ENCODE measurements at regions not wholly inside any gene's neighbourhood (a gene's known extent, or its start where the extent isn't known, plus 50 kb on each side); places are given as distances from the start of the nearest gene placed in this dataset.

- no peak overlapping the region for H3K27ac ChIP-seq (ENCODE audit: low read depth in 1 of 2, low read length in 1 of 2)
- WGBS, 2 donors: 86 to 96% methylated on average over 1 of the region's 1 CpG
- no peaks in the 10 kb centered on the region for H3K4me1 ChIP-seq (ENCODE audit: control insufficient read depth in 5 of 5, insufficient read depth in 5 of 5, low read length in 5 of 5)
- H3K9me3 ChIP-seq (ENCODE audit: control insufficient read depth in 4 of 4, insufficient read depth in 3 of 4, low read length in 3 of 4): peaks cover 0 to 7% (median under 1%) of the 10 kb centered on the region in 4 donors
- H3K4me3 ChIP-seq: no peak overlapping the region
- no peak for DNase-seq
- no peaks in the 10 kb centered on the region for H3K36me3 ChIP-seq (ENCODE audit: control insufficient read depth in 4 of 4, insufficient read depth in 4 of 4, low read length in 4 of 4)
- no peak overlapping the region for H3K9ac ChIP-seq (ENCODE audit: insufficient read depth in 1 of 2, low read length in 2 of 2)
- no peak for TF ChIP-seq CTCF (IDR thresholded peaks at IDR 0.05; ENCODE audit: control extremely low read depth, extremely low read depth)
- H3K27me3 ChIP-seq (ENCODE audit: control insufficient read depth in 3 of 3, insufficient read depth in 3 of 3, low read length in 2 of 3): no peaks in the 10 kb centered on the region
- no peak for ATAC-seq (ENCODE audit: insufficient read depth, low FRiP score)
Measured at GRCh38 chr9:108211411-108211955, 644.3 kb downstream of the ACTL7B start.

GRCh38 chr9:108209132-108209685, 646.6 kb downstream of the ACTL7B start:
- H3K36me3 ChIP-seq (ENCODE audit: control insufficient read depth in 4 of 4, insufficient read depth in 4 of 4, low read length in 4 of 4): no peaks in the 10 kb centered on the region
- TF ChIP-seq CTCF (IDR thresholded peaks at IDR 0.05; ENCODE audit: control extremely low read depth, extremely low read depth): no peak
- H3K9me3 ChIP-seq (ENCODE audit: control insufficient read depth in 4 of 4, insufficient read depth in 3 of 4, low read length in 3 of 4): peaks cover 0 to 4% (median under 1%) of the 10 kb centered on the region in 4 donors
- H3K4me1 ChIP-seq (ENCODE audit: control insufficient read depth in 5 of 5, insufficient read depth in 5 of 5, low read length in 5 of 5): no peaks in the 10 kb centered on the region
- peak; percentile 29 to 63 (median 46) for DNase-seq
- ATAC-seq (ENCODE audit: insufficient read depth, low FRiP score): no peak
- WGBS, 2 donors: 38 to 55% methylated on average over 5 of the region's 5 CpGs
- H3K27ac ChIP-seq (ENCODE audit: low read depth in 1 of 2, low read length in 1 of 2): no peak overlapping the region
- no peaks in the 10 kb centered on the region for H3K27me3 ChIP-seq (ENCODE audit: control insufficient read depth in 3 of 3, insufficient read depth in 3 of 3, low read length in 2 of 3)
- no peak overlapping the region for H3K9ac ChIP-seq (ENCODE audit: insufficient read depth in 1 of 2, low read length in 2 of 2)
- no peak overlapping the region for H3K4me3 ChIP-seq

- no peak overlapping the region for H3K27ac ChIP-seq (ENCODE audit: low read depth in 1 of 2, low read length in 1 of 2)
- H3K4me3 ChIP-seq: no peak overlapping the region
- H3K9me3 ChIP-seq (ENCODE audit: control insufficient read depth in 4 of 4, insufficient read depth in 3 of 4, low read length in 3 of 4): peaks cover 0 to 10% (median under 1%) of the 10 kb centered on the region in 4 donors
- H3K9ac ChIP-seq (ENCODE audit: insufficient read depth in 1 of 2, low read length in 2 of 2): no peak overlapping the region
- no peaks in the 10 kb centered on the region for H3K4me1 ChIP-seq (ENCODE audit: control insufficient read depth in 5 of 5, insufficient read depth in 5 of 5, low read length in 5 of 5)
- no peaks in the 10 kb centered on the region for H3K36me3 ChIP-seq (ENCODE audit: control insufficient read depth in 4 of 4, insufficient read depth in 4 of 4, low read length in 4 of 4)
- ATAC-seq (ENCODE audit: insufficient read depth, low FRiP score) (no peak), DNase-seq (peak; percentile 33 to 53 (median 47))
- WGBS, 2 donors: 81 to 90% methylated on average over 7 of the region's 7 CpGs
- no peak for TF ChIP-seq CTCF (IDR thresholded peaks at IDR 0.05; ENCODE audit: control extremely low read depth, extremely low read depth)
- H3K27me3 ChIP-seq (ENCODE audit: control insufficient read depth in 3 of 3, insufficient read depth in 3 of 3, low read length in 2 of 3): no peaks in the 10 kb centered on the region
Measured at GRCh38 chr9:108207561-108208165, 648.1 kb downstream of the ACTL7B start.
